Progenitor cell of endocrine pancreas (in vitro differentiated cells): ENCODE measurements at regions not wholly inside any gene's neighbourhood (a gene's known extent, or its start where the extent isn't known, plus 50 kb on each side); places are given as distances from the start of the nearest gene placed in this dataset.

Experiments used
- DNase-seq: peaks from one replicate; pipeline ENCODE4 v3.0.0; 2021; ENCODE audit warnings: low spot score; ENCODE audit not compliant: unreplicated experiment
- H3K27ac Mint-ChIP-seq: 2 replicates; pipeline ENCODE4 v1.8.0; 2021; ENCODE audit warnings: mild to moderate bottlenecking, moderate library complexity, mixed read lengths
- H3K27me3 Mint-ChIP-seq: 2 replicates; pipeline ENCODE4 v1.8.0; 2021; ENCODE audit warnings: mixed read lengths
- H3K36me3 Mint-ChIP-seq: 2 replicates; pipeline ENCODE4 v1.8.0; 2022; ENCODE audit warnings: mixed read lengths; ENCODE audit not compliant: insufficient read depth
- H3K4me1 Mint-ChIP-seq: 2 replicates; pipeline ENCODE4 v1.8.0; 2021; ENCODE audit warnings: low read depth, mixed read lengths
- H3K4me3 Mint-ChIP-seq: 2 replicates; pipeline ENCODE4 v1.8.0; 2021; ENCODE audit warnings: low read depth, mild to moderate bottlenecking, moderate library complexity, mixed read lengths
- H3K9me3 Mint-ChIP-seq: 2 replicates; pipeline ENCODE4 v1.8.0; 2021; ENCODE audit warnings: low read depth, mixed read lengths
- TF ChIP-seq, protein P1 (sequence below): fragments of 200-600 bp; sonication (generic); IDR thresholded peaks from one replicate; pipeline ENCODE4 v1.5.0; 2021; ENCODE audit warnings: antibody characterized with exemption, mild to moderate bottlenecking; ENCODE audit not compliant: unreplicated experiment

GRCh38 chr5:135184646-135185045, 150.6 kb upstream of the PITX1 start:
- no peaks in the 10 kb centered on the region for H3K9me3 Mint-ChIP-seq
- H3K36me3 Mint-ChIP-seq, result no peaks in the 10 kb centered on the region
- H3K27me3 Mint-ChIP-seq, result no peaks in the 10 kb centered on the region
- peaks cover 61% of the 10 kb centered on the region for H3K4me1 Mint-ChIP-seq
- peak overlapping the region; percentile 80 for H3K27ac Mint-ChIP-seq
- DNase-seq, result no peak
- H3K4me3 Mint-ChIP-seq, result peak overlapping the region; percentile 49
- TF ChIP-seq, protein P1, sequence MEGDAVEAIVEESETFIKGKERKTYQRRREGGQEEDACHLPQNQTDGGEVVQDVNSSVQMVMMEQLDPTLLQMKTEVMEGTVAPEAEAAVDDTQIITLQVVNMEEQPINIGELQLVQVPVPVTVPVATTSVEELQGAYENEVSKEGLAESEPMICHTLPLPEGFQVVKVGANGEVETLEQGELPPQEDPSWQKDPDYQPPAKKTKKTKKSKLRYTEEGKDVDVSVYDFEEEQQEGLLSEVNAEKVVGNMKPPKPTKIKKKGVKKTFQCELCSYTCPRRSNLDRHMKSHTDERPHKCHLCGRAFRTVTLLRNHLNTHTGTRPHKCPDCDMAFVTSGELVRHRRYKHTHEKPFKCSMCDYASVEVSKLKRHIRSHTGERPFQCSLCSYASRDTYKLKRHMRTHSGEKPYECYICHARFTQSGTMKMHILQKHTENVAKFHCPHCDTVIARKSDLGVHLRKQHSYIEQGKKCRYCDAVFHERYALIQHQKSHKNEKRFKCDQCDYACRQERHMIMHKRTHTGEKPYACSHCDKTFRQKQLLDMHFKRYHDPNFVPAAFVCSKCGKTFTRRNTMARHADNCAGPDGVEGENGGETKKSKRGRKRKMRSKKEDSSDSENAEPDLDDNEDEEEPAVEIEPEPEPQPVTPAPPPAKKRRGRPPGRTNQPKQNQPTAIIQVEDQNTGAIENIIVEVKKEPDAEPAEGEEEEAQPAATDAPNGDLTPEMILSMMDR, result no peak

DNA sequence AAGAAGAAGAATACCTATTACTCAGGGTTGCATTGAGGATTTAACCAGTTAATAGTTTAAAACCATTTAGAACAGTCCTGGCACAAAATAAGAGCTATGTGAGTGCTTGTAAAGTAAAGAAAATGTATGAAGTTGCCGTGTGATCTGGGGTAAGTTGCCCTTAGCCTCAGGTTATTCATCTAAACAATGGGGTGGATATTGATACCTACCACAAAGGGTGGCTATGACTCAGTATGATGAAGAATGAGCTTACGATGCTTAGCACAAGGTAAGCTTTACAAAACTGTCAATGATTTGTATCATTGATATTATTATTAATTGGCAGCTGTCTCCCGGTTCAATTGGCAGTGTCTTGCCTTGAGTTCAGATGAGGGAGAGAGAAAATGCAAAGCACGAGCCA, 149.4 kb upstream of the PITX1 start:
- Mint-ChIP-seq H3K4me3 (no peak overlapping the region), H3K27me3 (no peaks in the 10 kb centered on the region), H3K4me1 (peaks cover 60% of the 10 kb centered on the region), H3K27ac (peak overlapping the region; percentile 69), H3K9me3 (no peaks in the 10 kb centered on the region), H3K36me3 (no peaks in the 10 kb centered on the region)
- DNase-seq, result no peak
- TF ChIP-seq, protein P1, result no peak

- no peaks in the 10 kb centered on the region for H3K9me3 Mint-ChIP-seq
- H3K27me3 Mint-ChIP-seq, result peaks cover 1% of the 10 kb centered on the region
- TF ChIP-seq, protein P1, result no peak
- no peak overlapping the region for H3K27ac Mint-ChIP-seq
- H3K4me3 Mint-ChIP-seq, result no peak overlapping the region
- DNase-seq, result no peak
- no peaks in the 10 kb centered on the region for H3K36me3 Mint-ChIP-seq
- H3K4me1 Mint-ChIP-seq, result peaks cover 55% of the 10 kb centered on the region
Observed at GRCh38 chr5:135182675-135183074, 148.6 kb upstream of the PITX1 start.

GRCh38 chr5:135181653-135182052, 147.6 kb upstream of the PITX1 start:
- Mint-ChIP-seq H3K27ac (no peak overlapping the region), H3K9me3 (no peaks in the 10 kb centered on the region), H3K4me1 (peaks cover 46% of the 10 kb centered on the region), H3K4me3 (no peak overlapping the region), H3K27me3 (peaks cover 7% of the 10 kb centered on the region), H3K36me3 (no peaks in the 10 kb centered on the region)
- DNase-seq, result no peak
- TF ChIP-seq, protein P1, result peak; percentile 27

GRCh38 chr5:135179308-135179980, 145.4 kb upstream of the PITX1 start:
- peaks cover 25% of the 10 kb centered on the region for H3K4me1 Mint-ChIP-seq
- no peaks in the 10 kb centered on the region for H3K9me3 Mint-ChIP-seq
- no peak overlapping the region for H3K4me3 Mint-ChIP-seq
- H3K27ac Mint-ChIP-seq, result no peak overlapping the region
- TF ChIP-seq, protein P1, result peak; percentile 51
- DNase-seq, result no peak
- peaks cover 7% of the 10 kb centered on the region for H3K27me3 Mint-ChIP-seq
- no peaks in the 10 kb centered on the region for H3K36me3 Mint-ChIP-seq
